ENCODE measurements at regions not wholly inside any gene's neighbourhood (a gene's known extent, or its start where the extent isn't known, plus 50 kb on each side); places are given as distances from the start of the nearest gene placed in this dataset.

DNA sequence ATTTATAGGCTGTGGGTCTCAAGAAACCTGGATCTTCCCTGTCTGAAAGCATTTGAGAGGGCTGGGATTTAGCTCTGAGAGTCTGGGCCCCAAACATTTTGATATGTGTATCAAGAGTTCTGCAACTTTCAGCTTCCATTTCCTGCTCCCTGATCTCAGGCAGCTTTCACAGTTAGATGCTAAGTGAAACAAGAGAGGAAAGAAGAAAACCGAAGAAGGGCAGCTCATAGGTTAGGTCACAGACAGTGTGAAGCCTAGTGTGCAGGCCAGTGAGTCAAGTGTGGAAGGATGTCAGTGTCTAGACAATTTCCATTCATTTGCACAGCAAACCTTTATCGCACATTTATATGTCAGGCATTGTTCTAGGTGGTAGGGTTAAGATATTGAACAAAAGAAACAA, 173.6 kb upstream of the PROK2 start:
- no peak for TF ChIP-seq POLR2AphosphoS5 (IDR thresholded peaks at IDR 0.05; ENCODE audit: low read depth, low read length)
- no peak for TF ChIP-seq POLR2A (IDR thresholded peaks at IDR 0.05; ENCODE audit: low read depth, low read length)
